ENCODE measurements at regions not wholly inside any gene's neighbourhood (a gene's known extent, or its start where the extent isn't known, plus 50 kb on each side); places are given as distances from the start of the nearest gene placed in this dataset.
"Not testable (repeated sequence)": the region's sequence is repeated elsewhere in the genome, so short reads cannot be mapped to it uniquely, and the experiment has no call there.

DNA sequence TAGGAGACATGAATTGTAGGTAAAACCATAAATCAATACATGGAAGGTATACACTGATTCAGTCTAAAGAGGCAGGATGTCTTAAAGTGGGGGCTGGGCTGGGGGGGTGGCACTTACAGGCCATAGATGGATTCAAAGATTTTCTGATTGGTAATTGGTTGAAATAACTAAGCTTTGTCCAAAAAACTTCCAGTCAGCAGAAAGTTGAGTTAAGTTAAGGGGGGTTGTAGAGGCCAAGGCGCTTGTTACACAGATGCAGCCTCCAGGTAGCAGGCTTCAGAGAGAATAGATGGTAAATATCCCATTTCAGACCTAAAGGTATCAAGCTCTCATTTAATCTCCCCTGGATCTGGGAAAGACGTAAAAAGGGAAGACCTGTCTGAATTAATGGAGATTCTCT is 233.6 kb upstream of the NRXN1 start:
- Histone ChIP-seq H3K4me1 (ENCODE audit: control insufficient read depth in 1 of 2, insufficient read depth in 1 of 2, low read depth in 1 of 2, low read length in 1 of 2) (no peaks in the 10 kb centered on the region), H3K9me3 (no peaks in the 10 kb centered on the region), H3K36me3 (no peaks in the 10 kb centered on the region), H3K4me3 (ENCODE audit: low read depth in 1 of 2, low read length in 1 of 2) (no peak overlapping the region), H3K27ac (no peak overlapping the region), H3K27me3 (no peaks in the 10 kb centered on the region)
- TF ChIP-seq, protein P1, sequence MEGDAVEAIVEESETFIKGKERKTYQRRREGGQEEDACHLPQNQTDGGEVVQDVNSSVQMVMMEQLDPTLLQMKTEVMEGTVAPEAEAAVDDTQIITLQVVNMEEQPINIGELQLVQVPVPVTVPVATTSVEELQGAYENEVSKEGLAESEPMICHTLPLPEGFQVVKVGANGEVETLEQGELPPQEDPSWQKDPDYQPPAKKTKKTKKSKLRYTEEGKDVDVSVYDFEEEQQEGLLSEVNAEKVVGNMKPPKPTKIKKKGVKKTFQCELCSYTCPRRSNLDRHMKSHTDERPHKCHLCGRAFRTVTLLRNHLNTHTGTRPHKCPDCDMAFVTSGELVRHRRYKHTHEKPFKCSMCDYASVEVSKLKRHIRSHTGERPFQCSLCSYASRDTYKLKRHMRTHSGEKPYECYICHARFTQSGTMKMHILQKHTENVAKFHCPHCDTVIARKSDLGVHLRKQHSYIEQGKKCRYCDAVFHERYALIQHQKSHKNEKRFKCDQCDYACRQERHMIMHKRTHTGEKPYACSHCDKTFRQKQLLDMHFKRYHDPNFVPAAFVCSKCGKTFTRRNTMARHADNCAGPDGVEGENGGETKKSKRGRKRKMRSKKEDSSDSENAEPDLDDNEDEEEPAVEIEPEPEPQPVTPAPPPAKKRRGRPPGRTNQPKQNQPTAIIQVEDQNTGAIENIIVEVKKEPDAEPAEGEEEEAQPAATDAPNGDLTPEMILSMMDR (IDR thresholded peaks at IDR 0.05): no peak

DNA sequence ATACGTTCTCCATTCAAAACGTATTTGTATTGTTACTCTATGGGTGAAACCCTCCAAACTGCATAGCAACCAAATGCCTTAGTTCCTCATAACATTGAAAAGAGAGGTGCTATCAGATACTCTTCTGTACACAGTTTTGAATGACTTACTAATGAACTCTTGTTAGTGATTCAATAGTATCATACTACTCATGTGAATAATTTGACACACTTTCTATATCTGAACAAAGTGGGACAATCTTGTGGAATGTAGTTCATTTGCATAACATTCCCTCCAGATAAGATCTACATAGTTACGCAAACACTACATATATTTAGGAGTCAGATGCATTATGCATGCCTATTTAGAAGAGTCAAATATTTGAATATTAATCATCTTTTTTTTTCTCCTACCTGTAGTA is 232.0 kb upstream of the NRXN1 start:
- no peaks in the 10 kb centered on the region for H3K27me3 ChIP-seq
- no peaks in the 10 kb centered on the region for H3K36me3 ChIP-seq
- TF ChIP-seq, protein P1 (IDR thresholded peaks at IDR 0.05): no peak
- H3K27ac ChIP-seq: no peak overlapping the region
- H3K4me3 ChIP-seq (ENCODE audit: low read depth in 1 of 2, low read length in 1 of 2): no peak overlapping the region
- no peaks in the 10 kb centered on the region for H3K9me3 ChIP-seq
- no peaks in the 10 kb centered on the region for H3K4me1 ChIP-seq (ENCODE audit: control insufficient read depth in 1 of 2, insufficient read depth in 1 of 2, low read depth in 1 of 2, low read length in 1 of 2)

DNA sequence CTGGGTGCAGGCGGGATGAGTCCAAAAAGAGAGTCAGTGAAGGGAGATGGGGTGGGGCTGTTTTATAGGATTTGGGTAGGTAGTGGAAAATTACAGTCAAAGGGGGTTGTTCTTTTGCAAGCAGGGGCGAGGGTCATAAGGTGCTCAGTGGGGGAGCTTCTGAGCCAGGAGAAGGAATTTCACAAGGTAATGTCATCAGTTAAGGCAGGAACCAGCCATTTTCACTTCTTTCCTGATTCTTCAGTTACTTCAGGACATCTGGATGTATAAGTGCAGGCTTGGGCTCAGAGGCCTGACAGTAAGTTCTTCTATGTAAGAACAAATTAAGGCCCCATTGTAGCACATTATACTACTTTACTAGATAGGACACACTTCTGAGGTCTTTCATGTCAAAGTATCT is 231.2 kb upstream of the NRXN1 start:
- H3K36me3 ChIP-seq; H3K27me3 ChIP-seq; H3K9me3 ChIP-seq; H3K27ac ChIP-seq; H3K4me3 ChIP-seq (ENCODE audit: low read depth in 1 of 2, low read length in 1 of 2); H3K4me1 ChIP-seq (ENCODE audit: control insufficient read depth in 1 of 2, insufficient read depth in 1 of 2, low read depth in 1 of 2, low read length in 1 of 2): not testable (repeated sequence)

DNA sequence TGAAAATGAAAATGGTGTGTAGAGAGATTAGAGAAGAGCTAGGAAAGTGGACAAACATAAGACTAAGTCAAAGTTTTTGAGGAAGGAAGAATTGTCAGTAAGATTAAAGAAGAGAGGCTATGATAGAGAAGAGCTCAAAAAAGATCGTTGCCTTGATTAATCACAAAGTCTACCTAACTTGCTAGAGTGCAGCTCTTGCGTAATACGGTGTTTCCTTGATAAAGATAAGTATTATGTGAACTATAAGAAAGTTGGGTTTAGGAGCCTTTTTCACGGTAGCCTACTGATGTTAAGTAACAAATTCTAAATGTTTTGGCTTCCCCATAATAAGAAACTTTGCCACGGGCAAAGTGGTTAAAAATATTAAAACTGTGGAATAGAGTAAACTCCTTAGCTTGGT is 226.4 kb upstream of the NRXN1 start:
- H3K9me3 ChIP-seq: no peaks in the 10 kb centered on the region
- no peaks in the 10 kb centered on the region for H3K36me3 ChIP-seq
- no peak overlapping the region for H3K27ac ChIP-seq
- TF ChIP-seq, protein P1 (IDR thresholded peaks at IDR 0.05): no peak
- H3K4me3 ChIP-seq (ENCODE audit: low read depth in 1 of 2, low read length in 1 of 2): no peak overlapping the region
- H3K4me1 ChIP-seq (ENCODE audit: control insufficient read depth in 1 of 2, insufficient read depth in 1 of 2, low read depth in 1 of 2, low read length in 1 of 2): no peaks in the 10 kb centered on the region
- H3K27me3 ChIP-seq: no peaks in the 10 kb centered on the region

DNA sequence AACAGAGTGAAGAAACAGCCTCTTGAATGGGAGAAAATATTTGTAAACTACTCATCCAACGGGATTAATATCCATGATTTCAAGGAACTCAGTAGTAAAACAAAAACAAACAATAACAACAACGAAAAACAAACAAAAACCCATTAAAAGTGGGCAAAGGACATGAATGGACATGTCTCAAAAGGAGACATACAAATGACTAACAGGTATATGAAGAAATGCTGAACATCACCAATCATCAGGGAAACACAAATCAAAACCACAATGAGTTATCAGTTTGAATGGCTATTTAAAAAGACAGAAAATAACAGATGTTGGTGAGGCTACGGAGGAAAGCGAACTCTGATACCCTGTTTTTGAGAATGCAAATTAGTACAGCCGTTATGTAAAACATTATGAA is 224.8 kb upstream of the NRXN1 start:
- Histone ChIP-seq H3K4me3 (ENCODE audit: low read depth in 1 of 2, low read length in 1 of 2) (no peak overlapping the region), H3K9me3 (no peaks in the 10 kb centered on the region), H3K27ac (no peak overlapping the region), H3K27me3 (no peaks in the 10 kb centered on the region), H3K36me3 (no peaks in the 10 kb centered on the region), H3K4me1 (ENCODE audit: control insufficient read depth in 1 of 2, insufficient read depth in 1 of 2, low read depth in 1 of 2, low read length in 1 of 2) (no peaks in the 10 kb centered on the region)
- TF ChIP-seq, protein P1 (IDR thresholded peaks at IDR 0.05): no peak

DNA sequence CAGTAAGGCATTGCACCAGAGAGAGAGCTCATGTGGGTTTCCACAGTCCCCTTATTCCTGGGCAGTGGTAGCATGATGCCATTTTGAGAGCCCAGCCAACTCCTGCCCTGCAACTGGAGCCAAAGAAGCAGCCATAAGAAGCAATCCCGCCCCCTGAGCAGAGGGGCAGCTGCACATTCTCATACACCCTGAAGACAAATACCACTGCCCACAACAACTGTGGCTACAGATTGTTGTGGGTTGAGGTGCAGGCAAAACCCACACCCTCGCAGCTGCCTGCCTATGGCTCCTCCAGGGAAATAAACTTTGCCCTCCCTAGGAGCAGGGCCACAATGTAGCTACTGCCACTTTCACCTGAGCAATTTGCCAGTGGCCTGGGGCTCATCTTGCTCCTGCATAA is 219.4 kb upstream of the NRXN1 start:
- Histone ChIP-seq H3K27me3 (no peaks in the 10 kb centered on the region), H3K4me1 (ENCODE audit: control insufficient read depth in 1 of 2, insufficient read depth in 1 of 2, low read depth in 1 of 2, low read length in 1 of 2) (no peaks in the 10 kb centered on the region), H3K4me3 (ENCODE audit: low read depth in 1 of 2, low read length in 1 of 2) (no peak overlapping the region), H3K27ac (no peak overlapping the region), H3K36me3 (no peaks in the 10 kb centered on the region), H3K9me3 (no peaks in the 10 kb centered on the region)
- TF ChIP-seq, protein P1 (IDR thresholded peaks at IDR 0.05): no peak
